NT2/D1 (cell line): ENCODE measurements at regions not wholly inside any gene's neighbourhood (a gene's known extent, or its start where the extent isn't known, plus 50 kb on each side); places are given as distances from the start of the nearest gene placed in this dataset.

Experiments
- DNase-seq: peaks from one replicate; pipeline ENCODE4 v3.0.0-alpha.2; 2011; ENCODE audit warnings: low read depth, low spot score
- H3K27me3 ChIP-seq: 2 replicates; pipeline ENCODE4 v1.6.0; 2011; ENCODE audit warnings: mild to moderate bottlenecking; ENCODE audit not compliant: insufficient read length, insufficient read depth
- H3K36me3 ChIP-seq: 2 replicates; pipeline ENCODE4 v1.6.1; 2011; ENCODE audit warnings: mild to moderate bottlenecking, low read length, mixed read lengths; ENCODE audit not compliant: insufficient read depth, insufficient read length
- H3K4me1 ChIP-seq: 2 replicates; pipeline ENCODE4 v1.5.1; 2011; ENCODE audit not compliant: insufficient read depth, insufficient read length
- H3K4me3 ChIP-seq: 2 replicates; pipeline ENCODE4 v1.5.1; 2011; ENCODE audit warnings: low read depth; ENCODE audit not compliant: insufficient read length
- H3K9ac ChIP-seq: 2 replicates; pipeline ENCODE4 v1.6.0; 2011; ENCODE audit warnings: low read depth; ENCODE audit not compliant: insufficient read length
- H3K9me3 ChIP-seq: 2 replicates; pipeline ENCODE4 v1.5.1; 2011; ENCODE audit warnings: mild to moderate bottlenecking, low read length; ENCODE audit not compliant: insufficient read depth
- SUZ12 ChIP-seq: IDR thresholded peaks from 2 replicates; pipeline ENCODE4 v1.6.1; 2011; ENCODE audit not compliant: insufficient read length, insufficient read depth; ENCODE audit errors: extremely low read depth
- YY1 ChIP-seq: IDR thresholded peaks from 2 replicates; pipeline ENCODE4 v1.6.1; 2011; ENCODE audit not compliant: insufficient read length, insufficient read depth
- ZNF274 ChIP-seq: IDR thresholded peaks from 2 replicates; pipeline ENCODE4 v1.6.1; 2011; ENCODE audit warnings: mild to moderate bottlenecking, low read depth, low read length

DNA sequence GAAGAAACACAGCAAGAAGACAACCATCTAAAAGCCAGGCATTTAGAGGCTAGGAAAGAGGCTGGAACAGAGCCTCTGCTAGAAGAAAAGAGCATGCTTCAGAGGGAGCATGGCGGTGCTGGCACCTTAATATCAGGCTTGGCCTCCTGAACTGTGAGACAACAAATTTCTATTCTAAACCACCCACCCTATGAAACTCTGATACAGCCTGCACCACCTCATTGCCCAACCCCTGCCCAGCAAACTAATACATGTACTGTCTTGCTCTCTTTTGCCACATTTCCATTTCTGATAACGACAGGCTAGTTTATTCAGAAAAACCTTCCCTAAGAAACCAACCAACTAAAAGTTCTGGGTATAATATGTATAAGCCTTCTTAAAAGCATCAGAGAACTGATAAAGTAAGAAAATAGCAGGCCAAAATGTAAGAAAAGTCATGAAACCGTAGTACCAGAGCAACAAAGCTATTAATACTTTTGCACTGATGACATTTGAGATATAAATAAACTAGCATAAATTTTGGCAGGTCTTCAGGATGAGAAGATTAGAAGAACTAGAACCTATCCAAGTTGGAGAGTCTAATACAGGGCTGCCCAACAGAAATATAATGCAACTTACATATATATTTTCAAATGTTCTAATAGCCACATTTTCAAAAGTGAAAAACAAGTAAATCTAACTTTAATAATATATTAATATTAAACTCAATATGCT lies 184.7 kb upstream of the HSF2 start:
- DNase-seq: no peak
- H3K27me3 ChIP-seq: no peaks in the 10 kb centered on the region
- H3K36me3 ChIP-seq: no peaks in the 10 kb centered on the region
- no peak overlapping the region for H3K4me3 ChIP-seq
- TF ChIP-seq SUZ12: no peak
- no peak for TF ChIP-seq ZNF274
- no peak for TF ChIP-seq YY1
- no peaks in the 10 kb centered on the region for H3K4me1 ChIP-seq
- no peak overlapping the region for H3K9ac ChIP-seq
- H3K9me3 ChIP-seq: no peaks in the 10 kb centered on the region

DNA sequence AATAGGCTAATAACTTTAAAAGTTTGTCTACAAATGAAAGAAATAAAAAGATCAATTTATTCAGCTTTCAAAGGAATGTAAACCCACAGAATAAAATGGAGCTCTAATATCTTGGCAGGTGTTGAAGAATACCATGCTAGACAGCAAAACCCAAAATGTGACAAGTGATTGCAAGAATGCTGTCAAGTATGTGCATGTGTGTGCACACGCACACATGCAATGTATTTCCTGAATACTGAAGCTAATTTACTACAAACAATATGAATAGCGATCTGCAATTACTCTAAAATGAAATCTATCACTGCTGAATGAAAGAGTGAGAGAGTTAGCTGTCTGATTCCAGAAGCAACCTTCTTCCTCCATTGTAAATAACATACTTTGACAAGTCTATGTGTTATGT lies 179.2 kb upstream of the HSF2 start:
- H3K27me3 ChIP-seq: no peaks in the 10 kb centered on the region
- no peaks in the 10 kb centered on the region for H3K36me3 ChIP-seq
- no peaks in the 10 kb centered on the region for H3K4me1 ChIP-seq
- no peak for DNase-seq
- TF ChIP-seq YY1 (no peak), ZNF274 (no peak), SUZ12 (no peak)
- no peaks in the 10 kb centered on the region for H3K9me3 ChIP-seq
- no peak overlapping the region for H3K4me3 ChIP-seq
- H3K9ac ChIP-seq: no peak overlapping the region

DNA sequence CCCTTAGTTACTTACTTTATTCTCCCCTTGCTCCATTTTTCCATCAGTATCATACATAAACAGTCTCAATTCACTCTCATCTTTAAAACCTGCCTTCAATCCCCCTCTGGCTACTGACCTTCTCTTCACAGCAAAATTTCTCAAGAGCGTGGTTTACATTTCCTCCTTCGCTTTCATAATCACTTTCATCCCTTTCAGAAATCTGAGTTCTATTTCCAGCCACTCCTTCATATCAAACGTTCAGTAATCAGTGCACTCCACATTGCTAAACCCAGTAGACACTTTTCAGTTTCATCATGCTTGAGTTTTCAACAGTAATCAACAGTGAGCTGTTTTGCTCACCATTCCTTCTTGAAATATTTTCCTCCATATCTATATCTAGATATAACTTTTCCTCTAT lies 176.7 kb upstream of the HSF2 start:
- Histone ChIP-seq H3K36me3 (no peaks in the 10 kb centered on the region), H3K4me3 (no peak overlapping the region), H3K27me3 (no peaks in the 10 kb centered on the region), H3K4me1 (no peaks in the 10 kb centered on the region), H3K9me3 (no peaks in the 10 kb centered on the region), H3K9ac (no peak overlapping the region)
- no peak for DNase-seq
- TF ChIP-seq ZNF274 (no peak), SUZ12 (no peak), YY1 (no peak)

DNA sequence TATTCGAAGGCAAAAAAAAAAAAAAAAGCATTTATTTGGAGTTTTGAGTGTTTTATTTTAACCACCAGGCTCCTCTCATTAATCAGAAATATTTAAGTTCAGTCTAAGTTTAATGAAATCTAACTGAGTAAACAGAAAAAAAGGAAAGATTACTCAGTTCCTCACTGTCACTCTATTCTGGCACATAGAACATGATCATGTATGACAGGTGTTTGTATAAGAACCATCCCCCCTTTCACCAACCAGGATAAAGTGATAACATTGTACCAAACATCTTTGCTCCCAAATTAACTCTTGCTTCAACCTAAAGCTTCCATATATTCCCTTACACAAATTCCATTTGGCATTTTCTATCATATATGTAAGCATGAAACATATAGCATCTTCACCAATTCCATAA lies 176.2 kb upstream of the HSF2 start:
- Histone ChIP-seq H3K36me3 (no peaks in the 10 kb centered on the region), H3K4me1 (no peaks in the 10 kb centered on the region), H3K9me3 (no peaks in the 10 kb centered on the region), H3K27me3 (no peaks in the 10 kb centered on the region), H3K9ac (no peak overlapping the region), H3K4me3 (no peak overlapping the region)
- no peak for DNase-seq
- TF ChIP-seq ZNF274: no peak

DNA sequence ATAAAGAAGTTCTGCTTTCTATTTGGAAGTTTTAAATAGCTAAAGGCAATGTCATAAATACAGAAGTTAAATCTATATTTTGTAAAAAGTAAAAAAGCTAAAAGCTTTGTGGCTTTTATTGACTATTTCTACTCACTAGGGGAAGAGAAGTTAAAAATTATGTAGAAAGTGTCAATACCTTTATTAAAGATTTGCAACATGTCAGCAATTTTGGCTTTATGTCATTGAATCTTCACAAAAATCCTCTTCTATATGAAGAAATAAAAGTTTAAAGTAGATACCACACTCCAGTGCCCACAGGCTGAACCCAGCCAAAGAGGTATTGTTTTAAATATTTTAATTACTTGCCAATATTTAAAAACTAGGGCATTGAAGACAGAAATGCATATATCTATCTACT lies 160.6 kb upstream of the HSF2 start:
- Histone ChIP-seq H3K4me1 (no peaks in the 10 kb centered on the region), H3K4me3 (no peak overlapping the region), H3K9ac (no peak overlapping the region), H3K27me3 (no peaks in the 10 kb centered on the region), H3K36me3 (no peaks in the 10 kb centered on the region), H3K9me3 (no peaks in the 10 kb centered on the region)
- DNase-seq: no peak
- TF ChIP-seq SUZ12 (no peak), YY1 (no peak), ZNF274 (no peak)

DNA sequence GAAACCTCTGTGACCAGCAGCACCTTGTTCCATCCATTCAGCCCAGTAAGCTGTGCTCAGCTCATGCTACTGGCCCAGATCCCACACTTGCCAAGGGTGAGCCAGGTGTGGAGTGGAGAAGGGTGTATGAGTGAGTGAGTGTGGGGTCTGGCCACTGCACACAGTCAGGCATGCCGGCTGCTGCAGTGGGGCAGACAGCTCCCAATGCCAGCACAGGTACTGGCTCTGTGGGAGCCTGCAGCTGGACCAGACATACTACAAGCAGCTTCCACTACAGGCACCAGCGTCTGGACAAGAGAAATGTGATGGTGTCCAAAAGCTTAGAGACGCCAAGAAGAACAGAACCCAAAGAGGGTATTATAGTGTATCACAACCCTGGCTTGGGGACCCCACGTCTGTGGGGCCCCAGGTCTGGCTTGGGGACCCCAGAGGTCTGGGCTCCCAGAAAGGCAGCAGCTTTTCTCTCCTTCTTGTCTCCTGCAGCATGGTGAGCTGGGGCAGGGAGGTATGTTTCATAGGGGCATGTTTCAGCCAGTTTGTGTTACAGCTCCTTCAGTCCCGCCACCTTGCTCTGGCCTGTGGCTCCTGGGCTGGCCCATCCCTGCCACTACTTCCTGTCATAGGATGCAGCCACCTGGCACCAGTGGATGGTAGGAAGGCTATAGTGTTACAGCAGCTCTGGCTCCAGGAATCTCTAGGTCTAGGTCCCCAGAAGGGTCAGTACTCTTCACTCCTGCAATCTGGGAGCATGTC lies 152.4 kb upstream of the HSF2 start:
- TF ChIP-seq YY1: no peak
- TF ChIP-seq ZNF274: no peak
- TF ChIP-seq SUZ12: no peak
- H3K9me3 ChIP-seq: no peaks in the 10 kb centered on the region
- H3K27me3 ChIP-seq: no peaks in the 10 kb centered on the region
- no peaks in the 10 kb centered on the region for H3K4me1 ChIP-seq
- DNase-seq: no peak
- H3K36me3 ChIP-seq: no peaks in the 10 kb centered on the region
- H3K4me3 ChIP-seq: no peak overlapping the region
- H3K9ac ChIP-seq: no peak overlapping the region

DNA sequence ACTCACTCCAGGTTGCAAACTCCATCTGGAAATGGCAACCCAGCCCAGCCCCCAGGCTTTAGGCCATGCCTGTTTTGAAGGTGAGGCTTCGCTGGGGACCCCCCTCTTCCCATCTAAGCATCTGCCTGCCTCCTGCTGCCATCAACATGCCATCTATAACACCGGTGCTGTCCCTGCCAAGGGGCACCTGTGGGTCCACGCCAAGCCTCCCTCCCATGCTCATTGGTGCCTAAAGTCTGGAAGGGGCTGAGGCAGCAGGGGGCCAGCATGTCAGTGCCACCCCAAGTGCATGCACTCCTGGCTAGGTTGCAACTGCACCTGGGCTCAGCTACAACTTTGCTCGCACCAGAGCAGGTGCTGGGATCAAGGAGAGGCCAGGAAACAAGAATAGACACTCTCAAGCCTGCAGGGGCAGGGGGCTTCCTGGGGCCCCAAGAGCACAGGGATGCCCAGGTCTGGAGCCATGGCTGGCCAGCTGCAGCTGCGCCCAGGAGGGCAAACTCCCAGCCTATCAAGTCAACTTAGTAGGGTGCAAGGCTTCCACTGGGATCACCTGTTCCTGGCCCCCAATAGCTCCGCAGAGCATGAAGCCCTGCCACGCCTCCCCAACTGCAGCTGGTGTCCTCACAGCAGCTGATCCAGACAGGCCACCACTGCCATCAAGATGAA lies 151.3 kb upstream of the HSF2 start:
- TF ChIP-seq SUZ12 (no peak), ZNF274 (no peak), YY1 (no peak)
- Histone ChIP-seq H3K27me3 (no peaks in the 10 kb centered on the region), H3K9me3 (no peaks in the 10 kb centered on the region), H3K4me1 (no peaks in the 10 kb centered on the region), H3K4me3 (no peak overlapping the region), H3K9ac (no peak overlapping the region), H3K36me3 (no peaks in the 10 kb centered on the region)
- DNase-seq: no peak
